HL-60 (cell line): ENCODE measurements at regions not wholly inside any gene's neighbourhood (a gene's known extent, or its start where the extent isn't known, plus 50 kb on each side); places are given as distances from the start of the nearest gene placed in this dataset.

Source experiments
- CTCF ChIP-seq: IDR thresholded peaks from one replicate; pipeline ENCODE4 v1.5.1; 2011; ENCODE audit warnings: low read length, control low read depth, inconsistent platforms; ENCODE audit not compliant: insufficient read depth
- GABPA ChIP-seq: IDR thresholded peaks from 2 replicates; pipeline ENCODE4 v1.6.1; 2012; ENCODE audit warnings: low read depth
- POLR2AphosphoS5 ChIP-seq: IDR thresholded peaks from 2 replicates; pipeline ENCODE4 v1.6.1; 2012; ENCODE audit warnings: low read depth
- REST ChIP-seq: IDR thresholded peaks from 2 replicates; pipeline ENCODE4 v1.6.1; 2012; ENCODE audit warnings: low read depth; ENCODE audit not compliant: insufficient replicate concordance

GRCh38 chr2:103139628-103140268 is 377.9 kb downstream of the TMEM182 start:
- no peak for TF ChIP-seq CTCF
- TF ChIP-seq GABPA, result no peak
- no peak for TF ChIP-seq POLR2AphosphoS5
- no peak for TF ChIP-seq REST
